ENCODE measurements at regions not wholly inside any gene's neighbourhood (a gene's known extent, or its start where the extent isn't known, plus 50 kb on each side); places are given as distances from the start of the nearest gene placed in this dataset.

- Histone ChIP-seq H3K9me3 (ENCODE audit: control insufficient read depth in 1 of 2, low read length in 2 of 2) (no peaks in the 10 kb centered on the region), H3K27ac (ENCODE audit: low read depth, low read length) (no peak overlapping the region), H3K36me3 (ENCODE audit: insufficient read depth, low read length) (no peaks in the 10 kb centered on the region), H3K4me1 (ENCODE audit: insufficient read depth, low read length) (no peaks in the 10 kb centered on the region), H3K4me3 (ENCODE audit: low read length in 2 of 2) (no peak overlapping the region), H3K27me3 (ENCODE audit: insufficient read depth, low read length) (no peaks in the 10 kb centered on the region)
- Mint-ChIP-seq H3K27me3 (peaks cover 0 to 1% of the 10 kb centered on the region in 2 donors), H3K27ac (peak overlapping the region in 1 of 7 donors; percentile 7), H3K4me1 (peaks cover 0 to 5% (median 2%) of the 10 kb centered on the region in 4 donors), H3K36me3 (no peaks in the 10 kb centered on the region), H3K9me3 (peaks cover 0 to 3% (median 0%) of the 10 kb centered on the region in 8 donors), H3K4me3 (no peak overlapping the region)
- no peak for DNase-seq
- ChIA-PET CTCF (ENCODE audit: partially characterized antibody) (interaction anchor here (1.2 to 2.2 kb wide), 3 partner anchors 15 to 105 kb away, joined by 3 to 18 read pairs (median 5); no protein-coding TSS in a partner anchor), POLR2A (ENCODE audit: partially characterized antibody) (interaction anchor here (1.5 kb wide), 1 partner anchor 105 kb away, joined by 3 read pairs; no protein-coding TSS in a partner anchor)
- intact Hi-C loops (cut with micrococcal nuclease) = loop anchor here (1.0 to 2.0 kb wide), 2 partner anchors 40 to 106 kb away; no protein-coding TSS in a partner anchor
Observed at GRCh38 chr6:14316651-14317386, 199.2 kb downstream of the CD83 start.

GRCh38 chr6:14317387-14317970 lies 199.9 kb downstream of the CD83 start:
- Mint-ChIP-seq H3K9me3 (peaks cover 0 to 4% (median 0%) of the 10 kb centered on the region in 8 donors), H3K36me3 (no peaks in the 10 kb centered on the region), H3K4me1 (peaks cover 0 to 5% (median 2%) of the 10 kb centered on the region in 4 donors), H3K4me3 (no peak overlapping the region), H3K27ac (no peak overlapping the region), H3K27me3 (peaks cover 1% of the 10 kb centered on the region in 2 donors)
- CTCF ChIA-PET (ENCODE audit: partially characterized antibody) = interaction anchor here (1.2 to 2.2 kb wide), 3 partner anchors 14 to 106 kb away, joined by 3 to 18 read pairs (median 5); no protein-coding TSS in a partner anchor
- Histone ChIP-seq H3K27ac (ENCODE audit: low read depth, low read length) (no peak overlapping the region), H3K9me3 (ENCODE audit: control insufficient read depth in 1 of 2, low read length in 2 of 2) (no peaks in the 10 kb centered on the region), H3K36me3 (ENCODE audit: insufficient read depth, low read length) (no peaks in the 10 kb centered on the region), H3K4me3 (ENCODE audit: low read length in 2 of 2) (no peak overlapping the region), H3K27me3 (ENCODE audit: insufficient read depth, low read length) (no peaks in the 10 kb centered on the region), H3K4me1 (ENCODE audit: insufficient read depth, low read length) (no peaks in the 10 kb centered on the region)
- intact Hi-C loops (cut with micrococcal nuclease) = loop anchor here (1.0 to 2.0 kb wide), 2 partner anchors 41 to 106 kb away; no protein-coding TSS in a partner anchor
- DNase-seq = no peak
- POLR2A ChIA-PET (ENCODE audit: partially characterized antibody) = interaction anchor here (1.5 kb wide), 1 partner anchor 106 kb away, joined by 3 read pairs; no protein-coding TSS in a partner anchor

- peaks cover 1 to 3% of the 10 kb centered on the region in 2 donors for H3K27me3 Mint-ChIP-seq
- intact Hi-C loops (cut with micrococcal nuclease) = no loop called here
- Histone ChIP-seq H3K9me3 (ENCODE audit: control insufficient read depth in 1 of 2, low read length in 2 of 2) (no peaks in the 10 kb centered on the region), H3K4me3 (ENCODE audit: low read length in 2 of 2) (no peak overlapping the region), H3K27ac (ENCODE audit: low read depth, low read length) (no peak overlapping the region), H3K27me3 (ENCODE audit: insufficient read depth, low read length) (no peaks in the 10 kb centered on the region), H3K4me1 (ENCODE audit: insufficient read depth, low read length) (no peaks in the 10 kb centered on the region), H3K36me3 (ENCODE audit: insufficient read depth, low read length) (no peaks in the 10 kb centered on the region)
- peaks cover 0 to 5% (median 0%) of the 10 kb centered on the region in 8 donors for H3K9me3 Mint-ChIP-seq
- no peak for DNase-seq
- no peaks in the 10 kb centered on the region for H3K36me3 Mint-ChIP-seq
- POLR2A ChIA-PET (ENCODE audit: partially characterized antibody) = no interaction called here
- CTCF ChIA-PET (ENCODE audit: partially characterized antibody) = interaction anchor here (0.6 to 1.4 kb wide), 3 partner anchors 109 to 394 kb away, joined by 3 read pairs; no protein-coding TSS in a partner anchor
- peaks cover 0 to 5% (median 2%) of the 10 kb centered on the region in 4 donors for H3K4me1 Mint-ChIP-seq
- H3K27ac Mint-ChIP-seq = no peak overlapping the region
- no peak overlapping the region for H3K4me3 Mint-ChIP-seq
Observed at GRCh38 chr6:14320332-14320731, 202.8 kb downstream of the CD83 start.

GRCh38 chr6:14321992-14322772 lies 204.6 kb downstream of the CD83 start:
- intact Hi-C loops (cut with micrococcal nuclease) = no loop called here
- H3K36me3 Mint-ChIP-seq = no peaks in the 10 kb centered on the region
- H3K4me1 Mint-ChIP-seq = peaks cover 0 to 3% (median 0%) of the 10 kb centered on the region in 4 donors
- Histone ChIP-seq H3K9me3 (ENCODE audit: control insufficient read depth in 1 of 2, low read length in 2 of 2) (no peaks in the 10 kb centered on the region), H3K27ac (ENCODE audit: low read depth, low read length) (no peak overlapping the region), H3K36me3 (ENCODE audit: insufficient read depth, low read length) (no peaks in the 10 kb centered on the region), H3K4me3 (ENCODE audit: low read length in 2 of 2) (no peak overlapping the region), H3K27me3 (ENCODE audit: insufficient read depth, low read length) (no peaks in the 10 kb centered on the region), H3K4me1 (ENCODE audit: insufficient read depth, low read length) (no peaks in the 10 kb centered on the region)
- DNase-seq = no peak
- H3K4me3 Mint-ChIP-seq = no peak overlapping the region
- ChIA-PET POLR2A (ENCODE audit: partially characterized antibody) (no interaction called here), CTCF (ENCODE audit: partially characterized antibody) (no interaction called here)
- H3K9me3 Mint-ChIP-seq = peaks cover 0 to 3% (median 0%) of the 10 kb centered on the region in 8 donors
- peaks cover 1 to 3% of the 10 kb centered on the region in 2 donors for H3K27me3 Mint-ChIP-seq
- no peak overlapping the region for H3K27ac Mint-ChIP-seq

- DNase-seq = no peak
- CTCF ChIA-PET (ENCODE audit: partially characterized antibody) = no interaction called here
- Mint-ChIP-seq H3K4me3 (no peak overlapping the region), H3K27ac (no peak overlapping the region), H3K36me3 (no peaks in the 10 kb centered on the region), H3K4me1 (peaks cover 0 to 2% (median 0%) of the 10 kb centered on the region in 4 donors), H3K27me3 (peaks cover 1 to 3% of the 10 kb centered on the region in 2 donors), H3K9me3 (peaks cover 0 to 3% (median 0%) of the 10 kb centered on the region in 8 donors)
- POLR2A ChIA-PET (ENCODE audit: partially characterized antibody) = no interaction called here
- intact Hi-C loops (cut with micrococcal nuclease) = no loop called here
- Histone ChIP-seq H3K9me3 (ENCODE audit: control insufficient read depth in 1 of 2, low read length in 2 of 2) (no peaks in the 10 kb centered on the region), H3K4me3 (ENCODE audit: low read length in 2 of 2) (no peak overlapping the region), H3K27me3 (ENCODE audit: insufficient read depth, low read length) (no peaks in the 10 kb centered on the region), H3K36me3 (ENCODE audit: insufficient read depth, low read length) (no peaks in the 10 kb centered on the region), H3K27ac (ENCODE audit: low read depth, low read length) (no peak overlapping the region), H3K4me1 (ENCODE audit: insufficient read depth, low read length) (no peaks in the 10 kb centered on the region)
Observed at GRCh38 chr6:14322841-14323240, 205.3 kb downstream of the CD83 start.

GRCh38 chr6:14326774-14327173 lies 209.2 kb downstream of the CD83 start:
- H3K9me3 Mint-ChIP-seq = peaks cover 0 to 3% (median 0%) of the 10 kb centered on the region in 8 donors
- H3K4me1 ChIP-seq (ENCODE audit: insufficient read depth, low read length) = no peaks in the 10 kb centered on the region
- H3K4me3 Mint-ChIP-seq = no peak overlapping the region
- POLR2A ChIA-PET (ENCODE audit: partially characterized antibody) = no interaction called here
- no peaks in the 10 kb centered on the region for H3K27me3 ChIP-seq (ENCODE audit: insufficient read depth, low read length)
- H3K36me3 ChIP-seq (ENCODE audit: insufficient read depth, low read length) = no peaks in the 10 kb centered on the region
- H3K9me3 ChIP-seq (ENCODE audit: control insufficient read depth in 1 of 2, low read length in 2 of 2) = no peaks in the 10 kb centered on the region
- peaks cover 3 to 6% of the 10 kb centered on the region in 2 donors for H3K27me3 Mint-ChIP-seq
- peaks cover 0 to 4% (median 0%) of the 10 kb centered on the region in 4 donors for H3K4me1 Mint-ChIP-seq
- no peak overlapping the region for H3K27ac Mint-ChIP-seq
- intact Hi-C loops (cut with micrococcal nuclease) = no loop called here
- no peaks in the 10 kb centered on the region for H3K36me3 Mint-ChIP-seq
- no peak for DNase-seq
- CTCF ChIA-PET (ENCODE audit: partially characterized antibody) = no interaction called here
- H3K4me3 ChIP-seq (ENCODE audit: low read length in 2 of 2) = no peak overlapping the region
- H3K27ac ChIP-seq (ENCODE audit: low read depth, low read length) = no peak overlapping the region

- ChIA-PET CTCF (ENCODE audit: partially characterized antibody) (no interaction called here), POLR2A (ENCODE audit: partially characterized antibody) (no interaction called here)
- no peaks in the 10 kb centered on the region for H3K9me3 ChIP-seq (ENCODE audit: control insufficient read depth in 1 of 2, low read length in 2 of 2)
- no peaks in the 10 kb centered on the region for H3K27me3 ChIP-seq (ENCODE audit: insufficient read depth, low read length)
- intact Hi-C loops (cut with micrococcal nuclease) = no loop called here
- DNase-seq = no peak
- no peaks in the 10 kb centered on the region for H3K4me1 ChIP-seq (ENCODE audit: insufficient read depth, low read length)
- Mint-ChIP-seq H3K36me3 (no peaks in the 10 kb centered on the region), H3K4me1 (peaks cover 0 to 4% (median 0%) of the 10 kb centered on the region in 4 donors), H3K9me3 (no peaks in the 10 kb centered on the region), H3K4me3 (no peak overlapping the region), H3K27me3 (peaks cover 3% of the 10 kb centered on the region in 2 donors), H3K27ac (no peak overlapping the region)
- no peaks in the 10 kb centered on the region for H3K36me3 ChIP-seq (ENCODE audit: insufficient read depth, low read length)
- no peak overlapping the region for H3K4me3 ChIP-seq (ENCODE audit: low read length in 2 of 2)
- no peak overlapping the region for H3K27ac ChIP-seq (ENCODE audit: low read depth, low read length)
Observed at GRCh38 chr6:14328163-14328562, 210.6 kb downstream of the CD83 start.
